ENCODE measurements at regions not wholly inside any gene's neighbourhood (a gene's known extent, or its start where the extent isn't known, plus 50 kb on each side); places are given as distances from the start of the nearest gene placed in this dataset.
A peak's percentile ranks its signal among the peaks of the same experiment; 100 is the strongest.

- peak overlapping the region; percentile 29 for H3K4me3 Mint-ChIP-seq (ENCODE audit: low read depth)
- H3K27me3 Mint-ChIP-seq = no peaks in the 10 kb centered on the region
- peaks cover 7% of the 10 kb centered on the region for H3K36me3 Mint-ChIP-seq (ENCODE audit: insufficient read depth)
- H3K9me3 Mint-ChIP-seq (ENCODE audit: low read depth) = peaks cover 25% of the 10 kb centered on the region
- peaks cover 27% of the 10 kb centered on the region for H3K4me1 Mint-ChIP-seq (ENCODE audit: low read depth)
- TF ChIP-seq CTCF (IDR thresholded peaks at IDR 0.05; ENCODE audit: unreplicated experiment) = no peak
- peak overlapping the region; percentile 97 for H3K27ac Mint-ChIP-seq
- DNase-seq (ENCODE audit: low spot score, unreplicated experiment) = peak; percentile 18
These were observed 187.3 kb downstream of the TENT4A start for GRCh38 chr5:6900247-6901227.

GRCh38 chr5:6902094-6902493, 188.9 kb downstream of the TENT4A start:
- no peak for TF ChIP-seq CTCF (IDR thresholded peaks at IDR 0.05; ENCODE audit: unreplicated experiment)
- DNase-seq (ENCODE audit: low spot score, unreplicated experiment) = no peak
- no peaks in the 10 kb centered on the region for H3K27me3 Mint-ChIP-seq
- no peak overlapping the region for H3K27ac Mint-ChIP-seq
- no peak overlapping the region for H3K4me3 Mint-ChIP-seq (ENCODE audit: low read depth)
- peaks cover 7% of the 10 kb centered on the region for H3K36me3 Mint-ChIP-seq (ENCODE audit: insufficient read depth)
- peaks cover 21% of the 10 kb centered on the region for H3K9me3 Mint-ChIP-seq (ENCODE audit: low read depth)
- H3K4me1 Mint-ChIP-seq (ENCODE audit: low read depth) = peaks cover 27% of the 10 kb centered on the region

DNA sequence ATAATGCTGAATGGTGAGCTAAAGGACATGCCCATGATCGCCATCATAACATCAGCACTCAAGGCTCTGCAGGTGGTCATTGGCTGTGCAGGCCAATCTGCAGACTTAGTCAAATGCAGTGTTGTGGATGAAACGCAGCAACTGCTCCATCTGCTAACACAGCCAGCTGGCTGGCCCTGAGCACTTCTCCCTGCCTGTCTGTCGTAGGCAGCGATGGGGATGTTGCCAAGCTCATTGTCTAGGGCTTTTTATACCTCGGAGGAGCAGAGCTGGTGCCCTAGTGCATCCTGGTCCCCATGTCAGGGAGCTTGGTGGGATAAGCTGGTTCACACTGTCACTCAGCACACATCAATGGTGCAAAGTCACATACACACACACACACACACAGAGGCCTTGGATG, 189.4 kb downstream of the TENT4A start:
- no peak for TF ChIP-seq CTCF (IDR thresholded peaks at IDR 0.05; ENCODE audit: unreplicated experiment)
- Mint-ChIP-seq H3K27me3 (peaks cover 5% of the 10 kb centered on the region), H3K4me1 (ENCODE audit: low read depth) (peaks cover 27% of the 10 kb centered on the region), H3K36me3 (ENCODE audit: insufficient read depth) (peaks cover 7% of the 10 kb centered on the region), H3K4me3 (ENCODE audit: low read depth) (no peak overlapping the region), H3K9me3 (ENCODE audit: low read depth) (peaks cover 16% of the 10 kb centered on the region), H3K27ac (no peak overlapping the region)
- DNase-seq (ENCODE audit: low spot score, unreplicated experiment) = no peak

GRCh38 chr5:6903934-6904333, 190.7 kb downstream of the TENT4A start:
- TF ChIP-seq CTCF (IDR thresholded peaks at IDR 0.05; ENCODE audit: unreplicated experiment) = no peak
- Mint-ChIP-seq H3K4me3 (ENCODE audit: low read depth) (no peak overlapping the region), H3K36me3 (ENCODE audit: insufficient read depth) (peaks cover 4% of the 10 kb centered on the region), H3K27ac (no peak overlapping the region), H3K27me3 (peaks cover 7% of the 10 kb centered on the region), H3K9me3 (ENCODE audit: low read depth) (peaks cover 9% of the 10 kb centered on the region), H3K4me1 (ENCODE audit: low read depth) (peaks cover 27% of the 10 kb centered on the region)
- DNase-seq (ENCODE audit: low spot score, unreplicated experiment) = no peak

DNA sequence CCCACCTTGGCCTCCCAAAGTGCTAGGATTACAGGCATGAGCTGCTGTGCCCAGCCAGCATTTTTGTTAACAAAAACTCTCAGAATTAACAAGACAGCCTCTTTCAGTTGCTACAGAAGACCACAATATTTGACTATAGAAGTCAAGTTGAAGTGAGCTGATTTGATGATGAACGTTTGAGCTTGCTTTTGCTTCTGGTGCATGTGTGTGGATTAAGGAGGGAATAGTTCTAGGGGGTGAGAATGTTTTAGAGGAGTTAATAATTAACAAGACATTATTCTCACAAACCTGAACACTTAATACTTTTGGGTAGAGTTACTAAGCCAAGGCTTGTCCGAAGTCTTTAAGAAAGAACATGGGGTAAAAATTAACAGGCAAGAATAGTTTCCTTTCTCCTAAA, 191.6 kb downstream of the TENT4A start:
- Mint-ChIP-seq H3K4me1 (ENCODE audit: low read depth) (peaks cover 19% of the 10 kb centered on the region), H3K36me3 (ENCODE audit: insufficient read depth) (peaks cover 4% of the 10 kb centered on the region), H3K4me3 (ENCODE audit: low read depth) (no peak overlapping the region), H3K27ac (peak overlapping the region; percentile 36), H3K9me3 (ENCODE audit: low read depth) (peaks cover 9% of the 10 kb centered on the region), H3K27me3 (peaks cover 7% of the 10 kb centered on the region)
- DNase-seq (ENCODE audit: low spot score, unreplicated experiment) = no peak
- TF ChIP-seq CTCF (IDR thresholded peaks at IDR 0.05; ENCODE audit: unreplicated experiment) = no peak

Data from progenitor cell of endocrine pancreas (in vitro differentiated cells).